Caki2 (cell line): ENCODE measurements at regions not wholly inside any gene's neighbourhood (a gene's known extent, or its start where the extent isn't known, plus 50 kb on each side); places are given as distances from the start of the nearest gene placed in this dataset.

ENCODE experiments used
- DNase-seq: peaks from one replicate; pipeline ENCODE4 v3.0.0-alpha.2; 2015; ENCODE audit warnings: low read depth
- in situ Hi-C: cut with HindIII; loops from 2 replicates; pipeline ENCODE4 v1.10.0; 2016; ENCODE audit warnings: low sequenced_read_pairs, low pct_unique_long_range_greater_than_20kb, mixed read lengths

GRCh38 chr5:71859515-71859914, 140.4 kb downstream of the CARTPT start:
- no peak for DNase-seq
- in situ Hi-C loops = no loop called here

GRCh38 chr5:71860048-71860447, 141.0 kb downstream of the CARTPT start:
- DNase-seq = no peak
- in situ Hi-C loops = no loop called here

- no peak for DNase-seq
- in situ Hi-C loops = no loop called here
These were observed 142.6 kb downstream of the CARTPT start for GRCh38 chr5:71861682-71862081.

- DNase-seq = no peak
- in situ Hi-C loops = no loop called here
These were observed 143.0 kb downstream of the CARTPT start for GRCh38 chr5:71862087-71862486.

- in situ Hi-C loops = no loop called here
- no peak for DNase-seq
These were observed 143.5 kb downstream of the CARTPT start for GRCh38 chr5:71862507-71863060.

- in situ Hi-C loops = no loop called here
- no peak for DNase-seq
These were observed 145.9 kb downstream of the CARTPT start for GRCh38 chr5:71864730-71865601.

- in situ Hi-C loops = no loop called here
- DNase-seq = no peak
These were observed 146.7 kb downstream of the CARTPT start for GRCh38 chr5:71865665-71866320.

- in situ Hi-C loops = no loop called here
- DNase-seq = no peak
These were observed 153.3 kb downstream of the CARTPT start for GRCh38 chr5:71872311-71872864.

- in situ Hi-C loops = no loop called here
- no peak for DNase-seq
These were observed 154.1 kb downstream of the CARTPT start for GRCh38 chr5:71873191-71873591.

GRCh38 chr5:71874521-71874920, 155.4 kb downstream of the CARTPT start:
- DNase-seq = no peak
- in situ Hi-C loops = no loop called here

- in situ Hi-C loops = no loop called here
- no peak for DNase-seq
These were observed 158.4 kb downstream of the CARTPT start for GRCh38 chr5:71877511-71877910.

- no peak for DNase-seq
- in situ Hi-C loops = no loop called here
These were observed 161.5 kb downstream of the CARTPT start for GRCh38 chr5:71880536-71880935.

GRCh38 chr5:71882826-71883741, 164.0 kb downstream of the CARTPT start:
- peak; percentile 73 for DNase-seq
- in situ Hi-C loops = no loop called here

GRCh38 chr5:71883742-71884103, 164.6 kb downstream of the CARTPT start:
- in situ Hi-C loops = no loop called here
- DNase-seq = no peak

GRCh38 chr5:71884926-71885325, 165.9 kb downstream of the CARTPT start:
- in situ Hi-C loops = no loop called here
- no peak for DNase-seq

- no peak for DNase-seq
- in situ Hi-C loops = no loop called here
These were observed 167.3 kb downstream of the CARTPT start for GRCh38 chr5:71886406-71886805.

GRCh38 chr5:71887680-71888079, 168.6 kb downstream of the CARTPT start:
- DNase-seq = peak; percentile 88
- in situ Hi-C loops = no loop called here

- in situ Hi-C loops = no loop called here
- no peak for DNase-seq
These were observed 172.3 kb downstream of the CARTPT start for GRCh38 chr5:71891406-71891805.
